ENCODE measurements at regions not wholly inside any gene's neighbourhood (a gene's known extent, or its start where the extent isn't known, plus 50 kb on each side); places are given as distances from the start of the nearest gene placed in this dataset.

DNA sequence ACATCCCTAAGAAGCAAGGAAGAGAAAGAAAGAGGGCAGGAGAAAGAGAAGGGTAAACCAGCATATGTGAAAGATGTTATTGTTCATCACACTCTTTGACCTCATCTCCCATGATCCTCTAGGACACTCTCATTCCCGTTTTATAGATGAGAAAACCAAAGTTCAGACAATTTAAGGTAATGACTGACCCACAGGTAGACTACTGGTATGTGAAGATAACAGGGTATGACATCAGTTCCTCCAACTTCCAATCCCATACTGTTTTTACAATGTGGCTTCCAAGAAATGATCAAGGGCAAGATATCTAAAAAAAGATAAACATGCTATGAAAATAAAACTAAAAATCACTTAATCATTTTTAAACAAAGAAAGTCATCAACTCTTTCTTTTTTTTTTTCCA, 95.2 kb upstream of the TNFSF4 start:
- TF ChIP-seq, protein P1, sequence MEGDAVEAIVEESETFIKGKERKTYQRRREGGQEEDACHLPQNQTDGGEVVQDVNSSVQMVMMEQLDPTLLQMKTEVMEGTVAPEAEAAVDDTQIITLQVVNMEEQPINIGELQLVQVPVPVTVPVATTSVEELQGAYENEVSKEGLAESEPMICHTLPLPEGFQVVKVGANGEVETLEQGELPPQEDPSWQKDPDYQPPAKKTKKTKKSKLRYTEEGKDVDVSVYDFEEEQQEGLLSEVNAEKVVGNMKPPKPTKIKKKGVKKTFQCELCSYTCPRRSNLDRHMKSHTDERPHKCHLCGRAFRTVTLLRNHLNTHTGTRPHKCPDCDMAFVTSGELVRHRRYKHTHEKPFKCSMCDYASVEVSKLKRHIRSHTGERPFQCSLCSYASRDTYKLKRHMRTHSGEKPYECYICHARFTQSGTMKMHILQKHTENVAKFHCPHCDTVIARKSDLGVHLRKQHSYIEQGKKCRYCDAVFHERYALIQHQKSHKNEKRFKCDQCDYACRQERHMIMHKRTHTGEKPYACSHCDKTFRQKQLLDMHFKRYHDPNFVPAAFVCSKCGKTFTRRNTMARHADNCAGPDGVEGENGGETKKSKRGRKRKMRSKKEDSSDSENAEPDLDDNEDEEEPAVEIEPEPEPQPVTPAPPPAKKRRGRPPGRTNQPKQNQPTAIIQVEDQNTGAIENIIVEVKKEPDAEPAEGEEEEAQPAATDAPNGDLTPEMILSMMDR (IDR thresholded peaks at IDR 0.05; ENCODE audit: poor library complexity), result no peak
- TF ChIP-seq EZH2 (IDR thresholded peaks at IDR 0.05; ENCODE audit: borderline replicate concordance), result no peak
